Cardiac fibroblast (primary cell): ENCODE measurements at regions not wholly inside any gene's neighbourhood (a gene's known extent, or its start where the extent isn't known, plus 50 kb on each side); places are given as distances from the start of the nearest gene placed in this dataset.
A peak's percentile ranks its signal among the peaks of the same experiment; 100 is the strongest.

ENCODE experiments used
- DNase-seq, 2 donors: peaks; one replicate each; pipeline versions ENCODE4 v3.0.0 to v3.0.0-alpha.2; 2010; ENCODE audit warnings: low read depth in 2 of 2
- H3K4me3 ChIP-seq, 2 donors: replicated peaks in 1 of 2; 1 replicate in 1 of 2; 2 replicates in 1 of 2; pipeline ENCODE4 v1.5.1; 2011; ENCODE audit warnings: low read depth in 2 of 2, low read length in 2 of 2, mild to moderate bottlenecking in 2 of 2, moderate library complexity in 1 of 2
- CTCF ChIP-seq: IDR thresholded peaks from one replicate; pipeline ENCODE4 v1.5.1; 2011; ENCODE audit warnings: low read depth, mild to moderate bottlenecking, low read length, inconsistent platforms

- TF ChIP-seq CTCF, result no peak
- DNase-seq, result no peak
- no peak overlapping the region for H3K4me3 ChIP-seq
These were observed 51.6 kb upstream of the PRDM8 start for GRCh38 chr4:80145739-80146138.

- DNase-seq, result no peak
- no peak overlapping the region for H3K4me3 ChIP-seq
- no peak for TF ChIP-seq CTCF
These were observed 52.4 kb upstream of the PRDM8 start for GRCh38 chr4:80144676-80145470.

GRCh38 chr4:80143307-80143679 is 54.0 kb upstream of the PRDM8 start:
- H3K4me3 ChIP-seq, result no peak overlapping the region
- TF ChIP-seq CTCF, result no peak
- DNase-seq, result no peak

- peak; percentile 59 for DNase-seq
- no peak for TF ChIP-seq CTCF
- H3K4me3 ChIP-seq, result no peak overlapping the region
These were observed 54.7 kb upstream of the PRDM8 start for GRCh38 chr4:80142394-80143306.

GRCh38 chr4:80141543-80141942 is 55.8 kb upstream of the PRDM8 start:
- TF ChIP-seq CTCF, result no peak

GRCh38 chr4:80140194-80140593 is 57.1 kb upstream of the PRDM8 start:
- DNase-seq, result no peak
- no peak for TF ChIP-seq CTCF
- H3K4me3 ChIP-seq, result no peak overlapping the region

More at GRCh38 chr4:80141543-80141942, 55.8 kb upstream of the PRDM8 start:
- DNase-seq, result peak in 1 of 2 donors; percentile 26
- H3K4me3 ChIP-seq, result no peak overlapping the region
